Activated CD8-positive, alpha-beta memory T cell treated with anti-CD3 and anti-CD28 coated beads, Interleukin-2, amount 50 U/mL, for 48 hours (primary cell): ENCODE measurements at regions not wholly inside any gene's neighbourhood (a gene's known extent, or its start where the extent isn't known, plus 50 kb on each side); places are given as distances from the start of the nearest gene placed in this dataset.
A peak's percentile ranks its signal among the peaks of the same experiment; 100 is the strongest.
"Not testable (repeated sequence)": the region's sequence is repeated elsewhere in the genome, so short reads cannot be mapped to it uniquely, and the experiment has no call there.

Experiments used
- DNase-seq: peaks from one replicate; pipeline ENCODE4 v3.0.0-alpha.2; 2020

- DNase-seq: no peak
These were observed 163.4 kb upstream of the SYN3 start for GRCh38 chr22:33221568-33221967.

GRCh38 chr22:33220476-33221080 is 162.4 kb upstream of the SYN3 start:
- DNase-seq: no peak

DNA sequence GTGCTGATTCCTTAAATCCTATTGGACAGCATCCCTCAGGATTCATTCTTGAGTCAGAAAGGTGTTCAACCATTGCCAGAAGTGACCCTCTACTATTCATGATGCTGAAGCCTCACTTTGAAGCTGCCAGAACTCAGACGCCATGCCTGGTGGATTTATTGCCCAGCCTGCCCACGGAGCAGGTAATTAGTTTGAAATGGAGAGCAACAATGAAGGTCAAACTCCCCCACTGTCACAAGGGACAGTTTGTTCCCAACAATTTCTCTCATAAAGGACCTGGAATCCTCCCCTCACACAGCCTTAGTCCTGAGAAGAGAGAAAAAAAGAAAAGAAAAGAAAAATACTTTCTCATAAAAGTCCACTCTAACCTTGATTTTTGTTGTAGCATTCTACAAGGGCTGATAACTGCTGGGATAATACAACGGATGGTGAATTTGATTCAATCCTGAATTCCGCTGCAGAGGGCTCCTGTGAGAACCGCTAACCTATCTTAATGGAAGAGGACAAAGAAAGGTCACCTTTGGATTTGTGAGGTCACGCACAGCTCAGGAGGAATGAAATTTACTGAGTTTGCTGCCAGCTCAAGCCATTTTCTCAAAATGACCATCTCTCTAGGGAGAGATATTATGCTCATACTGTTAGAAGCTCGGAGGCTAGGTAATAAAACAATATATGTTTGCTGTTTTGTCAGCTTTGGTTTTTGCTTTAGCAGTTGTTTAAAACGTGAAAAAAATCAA is 161.6 kb upstream of the SYN3 start:
- DNase-seq: no peak

- DNase-seq: no peak
These were observed 155.3 kb upstream of the SYN3 start for GRCh38 chr22:33213383-33214075.

DNA sequence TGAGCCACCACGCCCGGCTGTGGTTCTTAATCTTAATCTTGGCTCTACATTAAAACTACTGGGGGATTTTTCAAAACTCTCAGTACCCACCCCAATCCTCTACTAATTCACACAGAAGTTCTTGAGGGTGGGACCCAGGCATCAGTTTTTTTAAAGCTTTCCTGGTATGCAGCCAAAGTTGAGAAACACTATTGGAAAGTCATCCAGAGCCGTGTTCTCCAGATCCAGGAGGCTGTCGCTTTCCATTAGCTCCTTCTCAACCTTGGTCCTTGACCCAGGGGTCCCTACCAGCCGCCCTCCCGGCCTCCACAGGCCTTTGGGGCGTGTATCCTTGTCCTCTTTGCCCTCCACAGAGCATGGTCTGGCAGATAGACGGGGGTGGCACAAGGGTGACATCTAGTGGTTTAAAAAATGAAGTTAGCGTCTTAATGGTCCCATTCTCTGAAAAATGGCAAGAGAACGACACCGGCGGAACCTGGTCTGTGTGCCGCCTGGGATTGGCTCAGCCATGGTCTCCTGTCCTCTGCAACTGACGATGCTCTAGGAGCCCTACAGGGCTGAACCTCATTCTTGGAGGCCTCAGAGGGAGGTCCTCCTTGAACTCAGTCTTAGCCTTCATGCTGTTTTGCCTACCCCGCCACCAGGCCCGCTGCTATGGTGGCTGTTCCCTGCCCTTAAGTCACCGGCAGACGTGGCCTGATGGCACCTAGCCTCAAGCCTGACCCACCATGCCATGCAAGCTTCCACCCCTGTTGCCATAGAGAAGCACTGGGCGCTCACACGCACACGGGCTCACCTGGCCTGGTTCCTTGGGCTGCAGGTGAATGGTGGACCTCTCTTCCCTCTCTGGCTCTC is 152.0 kb upstream of the SYN3 start:
- DNase-seq: peak; percentile 51

- DNase-seq: no peak
These were observed 146.2 kb upstream of the SYN3 start for GRCh38 chr22:33204408-33204807.

- no peak for DNase-seq
These were observed 144.3 kb upstream of the SYN3 start for GRCh38 chr22:33202455-33202854.

DNA sequence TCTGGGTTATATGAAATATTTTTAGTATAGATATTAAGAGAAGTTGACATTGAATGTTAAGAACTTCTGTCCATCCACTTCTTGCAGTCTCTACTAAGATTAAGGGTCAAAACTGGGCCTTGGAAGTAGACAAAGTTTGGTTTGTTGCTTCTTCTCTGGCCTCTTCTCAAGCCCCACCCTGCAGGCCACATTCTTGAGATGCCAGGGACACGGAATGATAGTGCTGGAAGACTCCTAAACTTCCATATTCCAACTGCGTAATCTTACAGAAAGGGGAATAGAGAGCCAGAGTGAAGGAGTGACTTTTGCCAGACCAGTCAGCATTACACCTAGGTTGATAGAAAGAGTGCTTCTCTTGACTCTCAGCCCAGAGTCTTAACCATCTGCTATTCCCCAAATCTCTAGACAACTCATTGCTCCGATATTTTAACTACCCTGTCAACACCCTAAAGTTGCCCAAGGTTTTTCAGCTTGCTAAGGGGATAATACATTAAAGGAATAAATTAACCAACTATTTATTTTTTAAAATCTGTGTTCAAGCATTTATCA is 136.4 kb upstream of the SYN3 start:
- no peak for DNase-seq

DNA sequence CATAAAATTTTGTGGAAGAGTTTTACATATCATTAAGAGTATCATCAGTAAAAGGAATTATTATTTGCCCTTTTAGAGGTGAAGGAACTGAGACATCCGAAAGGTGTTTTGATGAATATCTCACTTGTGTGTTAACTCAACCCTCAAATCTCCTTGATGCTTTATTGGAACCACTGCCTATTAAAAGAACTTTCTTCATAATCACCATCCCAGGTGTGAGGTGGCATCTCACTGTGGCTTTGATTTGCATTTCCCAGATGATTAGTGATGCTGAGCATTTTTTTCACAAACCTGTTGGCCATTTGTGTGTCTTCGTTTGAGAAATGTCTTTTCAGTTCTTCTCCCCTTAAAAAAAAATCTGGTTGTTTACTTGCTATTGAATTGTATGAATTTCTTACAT is 134.0 kb upstream of the SYN3 start:
- DNase-seq: no peak

GRCh38 chr22:33188326-33188725 is 130.1 kb upstream of the SYN3 start:
- DNase-seq: no peak

GRCh38 chr22:33186816-33187215 is 128.6 kb upstream of the SYN3 start:
- no peak for DNase-seq

- no peak for DNase-seq
These were observed 122.2 kb upstream of the SYN3 start for GRCh38 chr22:33180356-33180755.

GRCh38 chr22:33167998-33168790 is 110.0 kb upstream of the SYN3 start:
- DNase-seq: no peak

GRCh38 chr22:33166206-33166605 is 108.0 kb upstream of the SYN3 start:
- no peak for DNase-seq

GRCh38 chr22:33163815-33164214 is 105.6 kb upstream of the SYN3 start:
- no peak for DNase-seq

- DNase-seq: no peak
These were observed 104.0 kb upstream of the SYN3 start for GRCh38 chr22:33162196-33162595.

GRCh38 chr22:33160525-33160924 is 102.3 kb upstream of the SYN3 start:
- no peak for DNase-seq

DNA sequence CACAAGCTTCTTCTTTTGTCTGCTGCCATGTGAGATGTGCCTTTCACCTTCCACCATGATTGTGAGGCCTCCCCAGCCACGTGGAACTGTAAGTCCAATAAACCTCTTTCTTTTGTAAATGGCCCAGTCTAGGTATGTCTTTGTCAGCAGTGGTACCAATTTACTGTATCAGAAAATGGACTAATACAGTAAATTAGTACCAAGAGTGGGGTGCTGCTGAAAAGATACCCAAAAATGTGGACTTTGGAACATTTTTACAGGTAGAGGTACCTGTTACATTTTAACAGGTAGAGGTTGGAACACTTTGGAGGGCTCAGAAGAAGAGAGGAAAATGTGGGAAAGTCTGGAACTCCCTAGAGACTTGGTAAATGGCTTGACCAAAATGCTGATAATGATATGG is 96.8 kb upstream of the SYN3 start:
- DNase-seq: not testable (repeated sequence)

DNA sequence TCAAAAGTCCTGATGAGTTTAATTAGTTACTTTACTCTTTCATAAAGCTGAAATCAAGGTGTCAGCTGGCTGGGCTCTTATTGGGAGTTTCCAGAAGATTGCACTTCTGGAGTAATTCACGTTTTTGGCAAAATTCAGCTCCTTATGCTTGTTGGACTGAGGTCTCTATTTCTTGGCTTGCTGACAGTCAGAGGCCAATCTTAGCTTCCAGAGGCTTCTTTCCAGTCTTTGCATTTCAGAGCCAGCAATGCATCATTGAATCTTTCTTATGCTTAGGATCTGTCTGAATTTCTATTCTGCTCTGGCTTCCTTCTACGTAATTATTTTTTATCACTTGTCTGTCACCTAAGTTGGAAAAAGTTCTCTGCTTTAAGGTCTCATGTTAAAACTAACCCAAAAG is 91.4 kb upstream of the SYN3 start:
- no peak for DNase-seq

DNA sequence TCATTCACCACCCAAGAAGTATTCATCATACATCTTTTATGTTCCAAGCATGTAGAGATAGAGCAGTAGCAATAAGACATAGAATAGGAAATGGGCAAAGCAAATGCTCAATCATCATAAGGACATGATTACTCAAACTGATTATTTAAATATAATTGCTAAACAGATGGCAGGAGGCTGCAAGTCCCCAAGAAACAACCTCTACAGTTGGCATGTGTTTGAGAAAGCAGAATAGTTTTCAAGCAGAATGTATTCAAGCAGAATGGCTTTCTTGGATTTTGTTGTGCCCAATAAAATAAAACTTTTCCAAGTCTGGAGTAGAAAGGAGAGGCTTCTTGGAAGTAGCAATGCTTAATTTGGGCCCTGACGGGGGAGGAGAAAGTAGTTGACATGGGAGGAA is 86.5 kb upstream of the SYN3 start:
- DNase-seq: no peak

DNA sequence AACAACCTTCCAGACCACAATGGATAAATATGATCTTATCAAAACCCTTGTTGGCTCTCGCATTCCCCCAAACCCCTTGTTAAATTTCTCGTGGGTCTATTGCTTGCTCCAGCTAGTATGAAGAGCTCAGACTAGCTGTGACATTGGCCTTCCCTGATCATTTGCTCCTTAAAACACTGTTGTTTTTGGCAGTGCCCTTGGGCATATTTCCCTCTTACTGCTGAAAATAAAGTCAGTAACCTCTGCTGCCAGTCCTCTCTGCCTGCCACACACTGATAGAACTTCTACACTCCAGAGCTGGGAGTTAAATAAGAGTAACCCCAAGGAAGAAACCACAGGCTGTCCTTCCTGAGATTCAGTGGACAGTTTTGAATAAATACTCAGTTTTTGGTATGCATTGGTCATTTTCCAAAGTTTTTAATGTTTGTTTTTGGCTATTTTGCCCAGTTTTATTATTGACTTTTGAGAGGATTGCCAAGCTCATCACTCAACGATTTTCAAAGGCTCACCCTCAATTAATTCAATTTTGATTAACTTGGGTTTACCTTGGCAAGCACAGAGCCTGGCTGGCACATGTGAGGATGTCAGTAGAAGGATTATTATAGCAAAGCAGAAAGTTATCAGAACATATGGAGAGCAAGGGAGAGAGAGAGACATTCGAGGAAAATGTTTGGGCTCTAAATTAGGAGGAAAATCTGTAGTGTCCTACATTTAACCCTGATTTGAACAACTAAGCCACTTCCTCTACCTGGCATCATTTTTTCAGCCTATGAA is 84.3 kb upstream of the SYN3 start:
- DNase-seq: no peak
